Loucy (cell line): ENCODE measurements at regions not wholly inside any gene's neighbourhood (a gene's known extent, or its start where the extent isn't known, plus 50 kb on each side); places are given as distances from the start of the nearest gene placed in this dataset.
"Not testable (repeated sequence)": the region's sequence is repeated elsewhere in the genome, so short reads cannot be mapped to it uniquely, and the experiment has no call there.

Experiments used
- H2AFZ ChIP-seq: fragments of 200-600 bp; sonication (generic); 2 replicates; pipeline ENCODE4 v1.6.0; 2016; ENCODE audit warnings: antibody characterized with exemption, mild to moderate bottlenecking, low read length, moderate library complexity
- H3F3A ChIP-seq: fragments of 200-600 bp; 2 replicates; pipeline ENCODE4 v1.6.0; 2016; ENCODE audit warnings: antibody characterized with exemption, low read depth, mild to moderate bottlenecking
- H3K27me3 ChIP-seq: fragments of 200-600 bp; sonication (generic); 2 replicates; pipeline ENCODE4 v1.6.1; 2014; ENCODE audit warnings: low read length, mild to moderate bottlenecking; ENCODE audit not compliant: insufficient read depth, poor library complexity, severe bottlenecking
- H3K36me3 ChIP-seq: fragments of 200-600 bp; sonication (generic); 2 replicates; pipeline ENCODE4 v1.6.1; 2016; ENCODE audit warnings: low read length; ENCODE audit not compliant: insufficient read depth
- H3K4me1 ChIP-seq: fragments of 200-600 bp; sonication (generic); 2 replicates; pipeline ENCODE4 v1.5.1; 2014; ENCODE audit warnings: low read length, mild to moderate bottlenecking; ENCODE audit not compliant: insufficient read depth, poor library complexity, severe bottlenecking
- H3K4me2 ChIP-seq: fragments of 200-600 bp; sonication (generic); 2 replicates; pipeline ENCODE4 v1.6.0; 2014; ENCODE audit warnings: antibody characterized with exemption, low read length, low read depth, mild to moderate bottlenecking; ENCODE audit not compliant: poor library complexity, severe bottlenecking
- H3K4me3 ChIP-seq: fragments of 200-600 bp; sonication (generic); 2 replicates; pipeline ENCODE4 v1.5.1; 2014; ENCODE audit warnings: low read length, mild to moderate bottlenecking, mixed read lengths; ENCODE audit not compliant: poor library complexity, severe bottlenecking
- H3K79me2 ChIP-seq: fragments of 200-600 bp; sonication (generic); 2 replicates; pipeline ENCODE4 v1.6.1; 2014; ENCODE audit warnings: low read length; ENCODE audit not compliant: insufficient read depth
- H3K9ac ChIP-seq: fragments of 200-600 bp; sonication (generic); 2 replicates; pipeline ENCODE4 v1.6.0; 2014; ENCODE audit warnings: mild to moderate bottlenecking, low read depth, low read length, moderate library complexity; ENCODE audit not compliant: poor library complexity, severe bottlenecking
- H3K9me2 ChIP-seq: fragments of 200-600 bp; sonication (generic); replicated peaks from 2 replicates; pipeline ENCODE4 v1.6.1; 2016; ENCODE audit warnings: low read depth, low read length, mixed read lengths
- H3K9me3 ChIP-seq: fragments of 200-600 bp; sonication (generic); 2 replicates; pipeline ENCODE4 v1.6.1; 2014; ENCODE audit warnings: mild to moderate bottlenecking, antibody characterized with exemption, low read length, low read depth; ENCODE audit not compliant: insufficient read depth
- H4K20me1 ChIP-seq: fragments of 200-600 bp; sonication (generic); 2 replicates; pipeline ENCODE4 v1.6.0; 2014; ENCODE audit warnings: antibody characterized with exemption, low read length, mild to moderate bottlenecking; ENCODE audit not compliant: insufficient read depth, poor library complexity, severe bottlenecking
- CTCF ChIP-seq: fragments of 200-600 bp; sonication (generic); conservative IDR thresholded peaks from 2 replicates; pipeline ENCODE4 v1.5.1; 2014; ENCODE audit warnings: mild to moderate bottlenecking, antibody characterized with exemption, low read length
- EZH2phosphoT487 ChIP-seq: fragments of 200-600 bp; IDR thresholded peaks from 2 replicates; pipeline ENCODE4 v1.6.1; 2018; ENCODE audit warnings: antibody characterized with exemption, mild to moderate bottlenecking, moderate library complexity, borderline replicate concordance

GRCh38 chr12:89192429-89192828, 159.9 kb downstream of the DUSP6 start:
- no peak overlapping the region for H3K4me3 ChIP-seq
- H3K9me3 ChIP-seq = peaks cover 17% of the 10 kb centered on the region
- H3K9ac ChIP-seq = no peak overlapping the region
- no peak overlapping the region for H3K4me2 ChIP-seq
- H2AFZ ChIP-seq = no peak overlapping the region
- H4K20me1 ChIP-seq = no peaks in the 10 kb centered on the region
- H3K79me2 ChIP-seq = no peaks in the 10 kb centered on the region
- no peak for TF ChIP-seq EZH2phosphoT487
- no peaks in the 10 kb centered on the region for H3K27me3 ChIP-seq
- H3F3A ChIP-seq = no peaks in the 10 kb centered on the region
- H3K4me1 ChIP-seq = no peaks in the 10 kb centered on the region
- no peaks in the 10 kb centered on the region for H3K9me2 ChIP-seq
- no peaks in the 10 kb centered on the region for H3K36me3 ChIP-seq

GRCh38 chr12:89191597-89191996, 160.7 kb downstream of the DUSP6 start:
- H3K4me2 ChIP-seq, H3K36me3 ChIP-seq, H3K27me3 ChIP-seq, H3K9me2 ChIP-seq, H3K9ac ChIP-seq, H3K79me2 ChIP-seq, H2AFZ ChIP-seq, H3K4me3 ChIP-seq, H3F3A ChIP-seq, H4K20me1 ChIP-seq, H3K4me1 ChIP-seq: not testable (repeated sequence)
- H3K9me3 ChIP-seq = peaks cover 17% of the 10 kb centered on the region

GRCh38 chr12:89189448-89189847, 162.9 kb downstream of the DUSP6 start:
- Histone ChIP-seq H3K9me3 (peaks cover 17% of the 10 kb centered on the region), H3K9me2 (no peaks in the 10 kb centered on the region), H3K79me2 (no peaks in the 10 kb centered on the region), H3F3A (no peaks in the 10 kb centered on the region), H3K36me3 (no peaks in the 10 kb centered on the region), H3K4me3 (no peak overlapping the region), H3K9ac (no peak overlapping the region), H3K4me1 (no peaks in the 10 kb centered on the region), H4K20me1 (no peaks in the 10 kb centered on the region), H2AFZ (no peak overlapping the region), H3K4me2 (no peak overlapping the region), H3K27me3 (no peaks in the 10 kb centered on the region)
- TF ChIP-seq CTCF (no peak), EZH2phosphoT487 (no peak)

GRCh38 chr12:89187507-89187906, 164.8 kb downstream of the DUSP6 start:
- TF ChIP-seq EZH2phosphoT487 (no peak), CTCF (no peak)
- Histone ChIP-seq H3K4me2 (no peak overlapping the region), H3K9ac (no peak overlapping the region)

More at GRCh38 chr12:89187507-89187906, 164.8 kb downstream of the DUSP6 start:
- no peaks in the 10 kb centered on the region for H3K79me2 ChIP-seq
- H3F3A ChIP-seq = no peaks in the 10 kb centered on the region
- no peaks in the 10 kb centered on the region for H3K36me3 ChIP-seq
- H2AFZ ChIP-seq = no peak overlapping the region
- H3K27me3 ChIP-seq = no peaks in the 10 kb centered on the region
- no peaks in the 10 kb centered on the region for H4K20me1 ChIP-seq
- no peak overlapping the region for H3K4me3 ChIP-seq
- H3K9me3 ChIP-seq = peaks cover 17% of the 10 kb centered on the region
- H3K4me1 ChIP-seq = no peaks in the 10 kb centered on the region
- H3K9me2 ChIP-seq = no peaks in the 10 kb centered on the region
